ENCODE measurements at regions not wholly inside any gene's neighbourhood (a gene's known extent, or its start where the extent isn't known, plus 50 kb on each side); places are given as distances from the start of the nearest gene placed in this dataset.

- no peak for TF ChIP-seq CTCF (IDR thresholded peaks at IDR 0.05)
- TF ChIP-seq EZH2 (IDR thresholded peaks at IDR 0.05; ENCODE audit: borderline replicate concordance, insufficient read depth, low read depth, low read length, poor library complexity, severe bottlenecking) = no peak
Measured at GRCh38 chr5:67857502-67857901, 358.1 kb upstream of the PIK3R1 start.

Data from B cell (primary cell).